MG63 (cell line): ENCODE measurements at regions not wholly inside any gene's neighbourhood (a gene's known extent, or its start where the extent isn't known, plus 50 kb on each side); places are given as distances from the start of the nearest gene placed in this dataset.
"Not testable (repeated sequence)": the region's sequence is repeated elsewhere in the genome, so short reads cannot be mapped to it uniquely, and the experiment has no call there.

ENCODE experiments used
- DNase-seq: peaks from one replicate; pipeline ENCODE4 v3.0.0-alpha.2; 2020
- H3K27me3 ChIP-seq: fragments of 250-450 bp; sonication (Bioruptor Pico); 2 replicates; pipeline ENCODE4 v1.5.1; 2020; ENCODE audit warnings: mild to moderate bottlenecking, moderate library complexity
- H3K36me3 ChIP-seq: fragments of 250-450 bp; sonication (Bioruptor Pico); 2 replicates; pipeline ENCODE4 v1.5.1; 2020; ENCODE audit warnings: mild to moderate bottlenecking, moderate library complexity
- H3K4me3 ChIP-seq: fragments of 250-450 bp; sonication (Bioruptor Pico); 2 replicates; pipeline ENCODE4 v1.5.1; 2020; ENCODE audit warnings: mild to moderate bottlenecking, moderate library complexity
- H3K9me3 ChIP-seq: fragments of 250-450 bp; sonication (Bioruptor Pico); 2 replicates; pipeline ENCODE4 v1.5.1; 2020; ENCODE audit warnings: mild to moderate bottlenecking, moderate library complexity

DNA sequence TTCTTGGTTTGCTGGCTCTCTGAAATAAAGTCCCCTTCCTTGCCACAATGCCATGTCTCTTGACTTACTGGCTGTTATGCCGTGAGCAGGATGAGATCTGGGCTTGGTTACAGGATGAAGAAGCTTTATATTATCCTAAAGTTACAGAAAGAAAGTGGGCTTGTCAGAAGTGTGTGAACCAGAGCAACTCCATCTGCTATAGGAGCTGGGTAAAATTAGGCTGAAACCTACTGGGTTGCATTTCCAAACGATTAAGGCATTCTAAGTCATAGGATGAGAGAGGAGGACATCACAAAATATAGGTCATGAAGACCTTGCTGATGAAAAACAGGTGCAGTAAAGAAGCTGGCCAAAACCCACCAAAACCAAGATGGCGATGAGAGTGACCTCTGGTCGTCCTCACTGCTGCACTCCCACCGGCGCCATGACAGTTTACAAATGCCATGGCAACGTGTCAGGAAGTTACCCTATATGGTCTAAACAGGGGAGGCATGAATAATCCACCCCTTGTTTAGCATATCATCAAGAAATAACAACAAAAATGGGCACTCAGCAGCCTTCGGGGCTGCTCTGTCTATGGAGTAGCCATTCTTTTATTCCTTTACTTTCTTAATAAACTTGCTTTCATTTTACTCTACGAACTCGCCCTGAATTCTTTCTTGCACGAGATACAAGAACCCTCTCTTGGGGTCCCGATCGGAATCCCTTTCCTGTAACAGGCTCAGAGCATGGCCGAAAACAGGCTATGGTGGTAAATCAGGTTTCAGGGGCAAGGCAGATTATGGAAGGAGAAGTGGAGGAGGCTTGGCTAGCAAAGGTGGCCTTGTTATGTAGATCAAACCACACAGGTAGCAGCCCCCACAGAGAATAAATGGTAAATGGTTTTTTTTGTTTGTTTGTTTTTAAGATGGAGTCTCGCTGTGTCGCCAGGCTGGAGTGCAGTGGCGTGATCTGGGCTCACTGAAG, 81.3 kb upstream of the C16orf82 start:
- H3K27me3 ChIP-seq: no peaks in the 10 kb centered on the region
- H3K4me3 ChIP-seq: no peak overlapping the region
- H3K36me3 ChIP-seq: no peaks in the 10 kb centered on the region
- no peak for DNase-seq
- H3K9me3 ChIP-seq: no peaks in the 10 kb centered on the region

GRCh38 chr16:26987597-26988010, 79.1 kb upstream of the C16orf82 start:
- H3K36me3 ChIP-seq: no peaks in the 10 kb centered on the region
- H3K4me3 ChIP-seq: no peak overlapping the region
- no peaks in the 10 kb centered on the region for H3K27me3 ChIP-seq
- DNase-seq: peak; percentile 88
- H3K9me3 ChIP-seq: no peaks in the 10 kb centered on the region

- H3K36me3 ChIP-seq: no peaks in the 10 kb centered on the region
- DNase-seq: no peak
- no peak overlapping the region for H3K4me3 ChIP-seq
- no peaks in the 10 kb centered on the region for H3K27me3 ChIP-seq
- no peaks in the 10 kb centered on the region for H3K9me3 ChIP-seq
These were observed 78.5 kb upstream of the C16orf82 start for GRCh38 chr16:26988186-26988585.

DNA sequence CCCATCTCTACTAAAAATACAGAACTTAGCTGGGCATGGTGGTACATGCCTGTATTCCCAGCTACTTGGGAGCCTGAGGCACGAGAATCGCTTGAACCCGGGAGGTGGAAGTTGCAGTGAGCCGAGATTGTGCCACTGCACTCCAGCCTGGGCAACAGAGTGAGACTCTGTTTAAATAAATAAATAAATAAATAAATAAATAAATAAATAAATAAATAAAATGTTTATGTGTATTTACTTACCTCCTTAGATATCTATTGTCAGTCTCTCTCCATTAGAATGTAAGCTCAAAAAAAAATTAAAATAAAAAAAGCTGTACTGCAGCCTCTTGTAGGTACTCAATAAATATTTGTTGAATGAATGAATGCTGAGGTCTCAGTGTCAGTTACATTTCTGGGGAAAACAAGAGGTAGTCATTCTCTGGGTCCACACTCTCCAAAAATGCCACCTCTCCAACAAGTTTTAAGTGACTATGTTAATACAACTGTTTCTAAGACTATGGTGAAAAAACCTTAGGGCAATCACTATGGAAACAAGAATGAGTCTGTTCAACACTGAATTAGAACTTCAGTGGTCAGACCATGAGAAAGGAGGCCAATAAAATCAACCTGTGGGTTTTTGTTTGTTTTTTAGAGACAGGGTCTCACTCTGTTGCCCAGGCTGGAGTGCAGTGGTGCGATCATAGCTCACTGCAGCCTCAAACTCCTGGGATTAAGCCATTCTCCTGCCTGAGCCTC, 76.2 kb upstream of the C16orf82 start:
- H3K4me3 ChIP-seq, DNase-seq, H3K27me3 ChIP-seq, H3K9me3 ChIP-seq, H3K36me3 ChIP-seq: not testable (repeated sequence)

DNA sequence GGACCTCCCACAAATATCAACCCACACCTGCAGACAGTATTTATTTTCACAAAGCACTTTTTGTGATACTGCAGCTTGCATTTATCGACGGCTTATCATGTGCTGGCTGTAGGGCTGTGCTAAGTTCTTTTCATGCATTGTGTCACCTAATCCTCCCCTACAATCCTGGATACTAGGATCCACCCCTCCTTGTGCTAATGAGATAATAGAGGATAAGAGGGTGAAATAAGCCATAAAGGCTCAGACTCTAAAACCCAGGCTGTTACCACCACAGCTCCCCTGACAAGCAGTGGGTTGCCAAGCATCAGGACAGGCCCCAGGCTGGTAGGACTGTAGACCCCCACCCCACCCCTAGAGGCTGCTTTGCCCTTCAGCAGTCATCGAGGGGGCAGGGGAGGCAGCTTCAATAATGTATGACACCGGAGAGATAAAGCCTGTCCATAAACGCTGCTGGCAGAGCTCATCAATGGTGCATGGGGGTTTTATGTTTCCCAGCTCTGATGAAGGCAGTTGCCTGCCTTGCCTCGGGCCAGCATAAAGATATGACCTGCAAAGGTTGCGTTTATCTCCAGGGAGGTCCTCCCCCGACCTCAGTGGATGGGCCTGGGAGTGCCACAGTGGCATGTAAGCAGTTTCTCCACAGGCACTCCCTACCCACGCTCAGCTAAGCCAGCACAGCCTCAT, 73.9 kb upstream of the C16orf82 start:
- 0 out of 2 replicates have a peak, but pooled peaks cover 2% of the 10 kb centered on the region for H3K9me3 ChIP-seq
- DNase-seq: no peak
- no peaks in the 10 kb centered on the region for H3K36me3 ChIP-seq

DNA sequence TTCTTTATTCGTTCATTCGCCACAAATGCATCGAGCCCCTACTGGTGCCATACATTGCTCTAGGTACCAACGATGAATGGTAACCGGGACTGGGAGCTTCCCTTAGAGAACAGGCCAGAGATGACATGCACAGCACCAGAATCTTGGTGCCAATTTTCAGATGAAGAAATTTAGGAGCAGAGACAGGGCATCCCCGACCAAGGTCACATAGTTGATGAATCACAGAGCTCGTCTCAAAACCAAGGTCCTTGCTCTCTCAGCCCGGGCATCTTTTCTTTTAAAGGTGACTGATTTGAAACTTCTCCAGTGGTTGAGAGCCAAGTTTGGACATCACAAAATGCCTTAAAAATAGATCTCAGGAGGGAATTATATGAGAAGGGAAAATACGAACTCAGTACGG, 73.2 kb upstream of the C16orf82 start:
- H3K9me3 ChIP-seq: 0 out of 2 replicates have a peak, but pooled peaks cover 2% of the 10 kb centered on the region
- H3K36me3 ChIP-seq: no peaks in the 10 kb centered on the region
- DNase-seq: peak; percentile 21
- H3K4me3 ChIP-seq: no peak overlapping the region
- no peaks in the 10 kb centered on the region for H3K27me3 ChIP-seq

More for the DNA sequence above, 73.9 kb upstream of the C16orf82 start:
- no peak overlapping the region for H3K4me3 ChIP-seq
- no peaks in the 10 kb centered on the region for H3K27me3 ChIP-seq

GRCh38 chr16:26993963-26994362, 72.8 kb upstream of the C16orf82 start:
- H3K4me3 ChIP-seq: no peak overlapping the region
- no peaks in the 10 kb centered on the region for H3K36me3 ChIP-seq
- H3K27me3 ChIP-seq: no peaks in the 10 kb centered on the region
- H3K9me3 ChIP-seq: 0 out of 2 replicates have a peak, but pooled peaks cover 2% of the 10 kb centered on the region
- peak; percentile 75 for DNase-seq

DNA sequence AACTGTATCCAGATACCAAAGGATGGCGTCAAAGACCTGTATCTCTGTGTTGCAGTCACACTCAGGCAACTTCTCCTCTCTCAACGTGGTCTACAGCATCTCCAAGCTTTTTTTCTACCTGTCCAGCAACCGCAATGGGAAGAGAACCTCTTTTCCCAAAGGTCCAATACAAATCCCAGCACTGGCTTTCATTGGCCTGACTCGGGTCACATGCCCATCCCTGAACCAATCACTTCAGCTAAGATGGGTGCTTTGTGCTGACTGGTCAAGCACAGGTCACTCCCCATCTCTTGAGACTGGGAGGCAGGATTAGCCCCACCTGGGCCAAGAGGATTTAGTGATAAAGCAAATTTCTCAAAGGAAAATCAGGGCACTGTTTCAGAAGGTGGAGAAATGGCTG, 71.2 kb upstream of the C16orf82 start:
- H3K27me3 ChIP-seq: no peaks in the 10 kb centered on the region
- 0 out of 2 replicates have a peak, but pooled peaks cover 2% of the 10 kb centered on the region for H3K9me3 ChIP-seq
- no peak for DNase-seq
- no peak overlapping the region for H3K4me3 ChIP-seq
- no peaks in the 10 kb centered on the region for H3K36me3 ChIP-seq

DNA sequence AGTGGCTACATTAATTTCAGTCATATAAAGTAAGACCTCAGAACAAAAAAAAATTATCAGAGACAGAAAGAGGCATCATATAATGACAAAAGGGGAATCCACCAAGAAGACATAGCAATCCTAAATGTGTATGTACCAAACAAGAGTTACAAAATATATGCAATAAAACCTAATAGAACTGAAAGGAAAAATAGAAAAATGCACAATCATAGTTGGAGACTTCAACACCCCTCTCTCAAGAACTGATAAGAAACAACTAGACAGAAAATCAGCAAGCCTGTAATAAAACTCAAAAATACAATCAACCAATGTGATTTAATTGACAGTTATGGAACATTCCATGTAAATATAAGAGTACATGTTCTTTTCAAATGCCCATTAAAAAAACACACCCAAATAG, 61.3 kb upstream of the C16orf82 start:
- no peaks in the 10 kb centered on the region for H3K36me3 ChIP-seq
- DNase-seq: no peak
- no peak overlapping the region for H3K4me3 ChIP-seq
- peaks cover 4% of the 10 kb centered on the region; the same call in 1 of the 2 replicates for H3K27me3 ChIP-seq
- H3K9me3 ChIP-seq: peaks cover 7% of the 10 kb centered on the region; the same call in 1 of the 2 replicates
